NCI-H460 (cell line): ENCODE measurements at regions not wholly inside any gene's neighbourhood (a gene's known extent, or its start where the extent isn't known, plus 50 kb on each side); places are given as distances from the start of the nearest gene placed in this dataset.

Source experiments
- DNase-seq: peaks from one replicate; pipeline ENCODE4 v3.0.0-alpha.2; 2016; ENCODE audit warnings: low read depth; ENCODE audit errors: extremely low read depth

- DNase-seq, result no peak
These were observed 168.2 kb downstream of the ICOS start for GRCh38 chr2:204104811-204105210.

- peak; percentile 14 for DNase-seq
These were observed 171.8 kb downstream of the ICOS start for GRCh38 chr2:204108330-204108751.

GRCh38 chr2:204108781-204109295, 172.3 kb downstream of the ICOS start:
- DNase-seq, result no peak

GRCh38 chr2:204109681-204110080, 173.1 kb downstream of the ICOS start:
- DNase-seq, result no peak

- no peak for DNase-seq
These were observed 173.8 kb downstream of the ICOS start for GRCh38 chr2:204110338-204110741.

- DNase-seq, result no peak
These were observed 174.4 kb downstream of the ICOS start for GRCh38 chr2:204110751-204111516.

GRCh38 chr2:204112084-204112770, 175.7 kb downstream of the ICOS start:
- no peak for DNase-seq

- no peak for DNase-seq
These were observed 178.0 kb downstream of the ICOS start for GRCh38 chr2:204114295-204115136.

GRCh38 chr2:204115137-204116056, 178.8 kb downstream of the ICOS start:
- no peak for DNase-seq

- DNase-seq, result no peak
These were observed 179.7 kb downstream of the ICOS start for GRCh38 chr2:204116159-204116792.

- no peak for DNase-seq
These were observed 185.9 kb downstream of the ICOS start for GRCh38 chr2:204122425-204122824.

GRCh38 chr2:204124140-204124750, 187.7 kb downstream of the ICOS start:
- DNase-seq, result no peak

- no peak for DNase-seq
These were observed 190.1 kb downstream of the ICOS start for GRCh38 chr2:204126705-204127104.

GRCh38 chr2:204127238-204127637, 190.7 kb downstream of the ICOS start:
- DNase-seq, result no peak

GRCh38 chr2:204129591-204130294, 193.2 kb downstream of the ICOS start:
- DNase-seq, result no peak

GRCh38 chr2:204131621-204132020, 195.1 kb downstream of the ICOS start:
- no peak for DNase-seq

- no peak for DNase-seq
These were observed 196.9 kb downstream of the ICOS start for GRCh38 chr2:204133476-204133875.

GRCh38 chr2:204134421-204134820, 197.9 kb downstream of the ICOS start:
- DNase-seq, result no peak
